GM19023 (cell line): ENCODE measurements at regions not wholly inside any gene's neighbourhood (a gene's known extent, or its start where the extent isn't known, plus 50 kb on each side); places are given as distances from the start of the nearest gene placed in this dataset.
A peak's percentile ranks its signal among the peaks of the same experiment; 100 is the strongest.

ENCODE experiments used
- ATAC-seq: cut with Tn5 transposase; IDR thresholded peaks from one replicate; pipeline ENCODE4 v1.9.1; 2021; ENCODE audit warnings: mild to moderate bottlenecking, moderate library complexity; ENCODE audit not compliant: unreplicated experiment

DNA sequence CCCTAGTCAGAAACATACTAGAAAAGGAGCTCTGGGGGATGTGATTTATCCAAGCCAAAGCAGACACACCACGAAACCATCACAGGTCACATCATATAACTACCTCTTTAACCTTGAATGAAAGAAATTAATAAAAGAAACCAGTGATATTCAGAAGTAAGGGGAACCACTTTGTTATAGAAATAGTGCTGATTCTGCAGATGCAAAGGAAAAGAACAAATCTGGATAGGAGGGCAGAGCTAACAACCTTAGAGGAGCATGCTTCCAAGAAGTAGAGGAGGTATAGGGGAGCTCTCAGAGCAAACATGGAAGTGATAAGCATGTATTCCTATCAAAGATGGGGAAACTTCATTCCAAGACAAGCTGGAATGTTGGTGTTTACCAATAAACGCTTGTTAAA lies 117.0 kb upstream of the MDM1 start:
- no peak for ATAC-seq

DNA sequence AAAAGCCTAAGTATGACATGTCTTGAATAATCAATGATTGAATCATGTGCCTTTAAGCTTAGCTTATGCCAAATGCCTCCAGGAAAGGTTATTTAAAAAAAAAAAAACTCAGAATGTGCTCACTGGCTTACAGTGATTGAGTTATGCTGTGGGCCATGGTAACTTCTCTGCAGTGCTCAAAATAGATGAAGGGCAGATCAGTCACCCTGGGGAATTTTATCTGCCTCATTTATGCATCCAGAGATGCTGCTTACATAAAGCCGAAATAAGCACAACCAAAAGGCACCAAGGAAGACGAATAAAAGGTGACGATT lies 118.7 kb upstream of the MDM1 start:
- ATAC-seq: no peak

DNA sequence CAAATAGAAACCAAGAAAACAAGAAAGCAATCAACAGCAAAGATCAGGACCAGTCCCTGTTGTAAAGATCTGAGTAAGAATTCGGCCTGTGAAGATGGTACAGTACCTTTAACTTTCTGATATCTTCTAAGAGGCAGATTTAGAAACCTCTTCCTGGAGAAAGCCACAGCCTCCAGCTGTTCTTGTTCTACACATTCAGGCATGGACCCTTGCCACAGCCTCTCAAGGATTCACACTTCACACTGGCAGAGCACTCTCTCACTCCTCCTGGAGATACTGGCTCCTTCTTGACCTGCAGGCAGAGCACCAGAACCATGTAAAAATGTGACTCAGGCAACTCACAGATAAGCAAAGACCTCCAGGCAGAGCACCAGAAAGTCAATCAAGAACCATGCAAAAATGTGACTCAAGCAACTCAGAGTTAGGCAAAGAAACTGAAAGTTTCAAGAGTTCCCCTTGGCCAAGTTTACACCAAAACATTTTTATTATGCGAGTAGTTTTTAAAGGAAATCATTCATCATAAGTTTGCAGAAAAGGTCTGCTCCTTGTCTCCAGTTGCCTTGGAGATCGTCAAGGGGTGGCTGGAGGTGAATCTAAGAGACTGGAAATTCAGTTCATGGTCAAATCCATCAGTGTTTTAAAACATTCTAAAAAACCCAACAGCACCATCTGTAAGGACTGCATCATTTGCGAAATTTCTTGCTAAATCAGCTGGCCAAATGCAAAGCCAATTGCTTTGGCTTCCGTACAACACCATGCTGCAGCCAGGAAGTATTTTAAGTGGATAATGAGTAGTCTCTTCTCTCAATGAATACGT lies 119.3 kb upstream of the MDM1 start:
- ATAC-seq: peak; percentile 63

DNA sequence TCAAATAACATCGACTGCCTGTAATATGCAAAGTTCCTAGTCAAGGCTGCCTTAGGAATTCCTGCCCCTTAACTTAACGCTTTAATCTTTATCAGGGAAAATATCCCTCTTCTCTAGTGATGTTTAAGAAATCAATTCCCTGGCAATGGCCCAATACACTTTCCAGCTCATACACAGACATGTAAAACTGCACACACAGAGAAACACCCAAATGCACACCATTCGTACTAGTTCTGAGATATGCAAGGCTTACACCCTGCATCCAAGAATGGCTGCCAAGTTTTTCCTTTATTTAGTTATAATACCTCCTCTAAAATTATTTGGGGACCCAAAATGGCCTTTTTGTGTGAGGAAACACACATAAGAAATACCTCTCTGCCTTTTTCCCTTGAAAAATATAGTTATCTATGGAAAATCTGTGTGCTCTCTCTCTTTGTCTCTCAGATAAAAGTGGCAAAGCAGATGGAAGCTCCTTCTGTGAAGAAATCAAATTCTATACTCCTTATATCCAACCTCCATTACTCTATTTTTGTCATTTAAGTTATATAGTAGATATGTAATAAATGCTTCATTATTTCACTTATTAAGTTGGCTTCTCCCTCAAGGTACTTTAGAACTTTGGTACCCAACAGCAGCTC lies 120.0 kb upstream of the MDM1 start:
- ATAC-seq: no peak

DNA sequence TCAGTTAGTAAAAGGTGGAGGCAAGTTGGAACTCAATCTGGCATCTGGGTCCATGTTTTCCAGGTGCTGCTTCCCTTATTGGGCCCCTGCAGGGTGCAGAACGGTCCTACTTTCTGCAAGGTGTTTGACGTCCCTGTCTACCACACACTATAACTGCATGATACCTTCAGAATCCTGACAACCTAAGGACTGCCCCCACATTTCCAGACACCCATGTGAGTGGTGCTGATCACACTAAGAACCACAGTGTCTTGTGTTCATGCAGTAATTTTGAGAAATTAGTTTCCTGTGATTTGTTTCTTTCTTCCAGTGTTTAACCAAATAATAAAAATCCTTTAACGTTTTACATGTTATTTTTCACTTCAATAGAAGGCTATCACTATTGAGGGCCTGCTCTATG lies 121.1 kb upstream of the MDM1 start:
- ATAC-seq: no peak

DNA sequence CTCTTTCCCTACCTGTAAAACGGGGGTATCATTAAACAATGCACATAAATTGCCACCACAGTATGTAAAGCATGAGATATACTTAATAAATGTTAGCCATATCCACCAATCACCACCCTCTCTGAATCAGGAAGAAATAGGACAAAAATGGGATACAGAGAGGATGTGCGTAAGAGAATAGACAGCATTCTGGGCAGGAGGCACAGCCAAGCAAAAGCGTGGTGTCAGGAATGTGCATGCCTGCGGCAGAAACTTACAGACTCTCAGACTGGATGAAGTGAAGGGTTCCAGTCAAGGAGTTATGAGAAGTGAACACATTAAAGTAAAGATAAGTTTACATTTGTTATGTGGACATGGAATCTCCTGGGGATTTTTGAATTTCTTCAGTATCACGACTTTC lies 121.7 kb upstream of the MDM1 start:
- ATAC-seq: no peak

DNA sequence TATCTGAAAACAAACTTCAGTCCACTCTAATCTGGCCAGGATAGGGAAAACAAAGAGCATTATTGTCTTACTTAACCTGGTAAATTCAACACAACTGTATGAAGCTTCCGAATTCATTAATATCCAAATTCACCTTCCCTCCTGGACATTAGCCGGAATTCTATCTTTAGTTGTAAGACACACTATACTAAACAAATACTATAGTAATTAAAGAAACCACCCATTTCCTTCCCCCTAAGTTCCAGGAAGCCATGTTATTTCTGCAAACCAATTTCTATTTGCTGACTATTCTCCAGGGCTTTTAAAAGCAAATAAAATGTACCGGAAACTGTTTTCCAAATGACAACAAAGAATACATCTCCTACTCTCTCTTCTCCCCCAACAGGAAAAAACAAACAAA lies 122.7 kb upstream of the MDM1 start:
- ATAC-seq: no peak

DNA sequence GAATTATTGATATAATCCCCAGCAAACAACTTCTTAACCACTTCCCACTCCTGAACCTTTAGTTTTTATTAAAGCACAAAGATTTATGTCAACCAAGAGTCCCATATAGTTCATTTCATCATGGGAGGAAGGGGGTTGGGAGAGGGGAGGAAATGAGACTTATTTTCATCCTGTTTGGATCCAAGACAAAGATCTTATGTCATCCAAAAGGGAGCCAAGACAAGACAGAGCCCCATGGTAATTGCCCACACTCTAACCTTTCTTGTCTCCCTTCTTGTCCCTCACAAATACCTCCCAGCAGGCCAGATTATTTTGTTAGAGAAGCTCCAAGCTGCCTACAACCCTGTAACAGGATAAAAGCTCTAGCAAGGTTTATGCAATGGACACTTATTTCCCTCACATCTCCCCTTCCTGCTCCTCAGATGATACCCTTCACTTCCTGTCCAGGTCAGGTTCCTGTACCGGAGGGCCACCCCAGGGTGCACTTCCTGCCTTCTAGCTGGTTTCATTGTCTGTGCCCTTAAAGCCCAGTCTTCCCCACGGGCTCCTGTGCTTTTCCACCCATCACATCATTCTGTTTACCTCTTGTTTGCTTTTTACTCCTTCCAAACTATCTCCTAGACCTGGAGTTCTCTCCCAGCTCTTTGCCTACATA lies 123.7 kb upstream of the MDM1 start:
- ATAC-seq: no peak

DNA sequence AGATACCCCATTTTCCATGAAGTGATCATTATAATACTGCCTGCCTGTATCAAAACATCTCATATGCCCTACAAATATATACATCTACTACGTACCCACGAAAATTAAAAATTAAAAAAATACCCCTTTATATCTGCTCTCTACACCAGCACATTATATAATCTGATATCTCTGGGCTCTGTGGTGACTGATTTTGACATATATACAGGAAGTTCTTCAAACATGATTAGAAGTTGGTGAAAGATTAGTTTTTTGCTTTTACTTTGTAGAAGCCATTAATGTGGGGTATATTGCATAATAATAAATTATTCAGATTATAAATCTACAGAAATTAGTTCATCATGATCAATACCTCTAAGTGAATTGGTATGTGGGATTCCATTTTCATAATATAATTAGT lies 126.7 kb upstream of the MDM1 start:
- ATAC-seq: no peak

DNA sequence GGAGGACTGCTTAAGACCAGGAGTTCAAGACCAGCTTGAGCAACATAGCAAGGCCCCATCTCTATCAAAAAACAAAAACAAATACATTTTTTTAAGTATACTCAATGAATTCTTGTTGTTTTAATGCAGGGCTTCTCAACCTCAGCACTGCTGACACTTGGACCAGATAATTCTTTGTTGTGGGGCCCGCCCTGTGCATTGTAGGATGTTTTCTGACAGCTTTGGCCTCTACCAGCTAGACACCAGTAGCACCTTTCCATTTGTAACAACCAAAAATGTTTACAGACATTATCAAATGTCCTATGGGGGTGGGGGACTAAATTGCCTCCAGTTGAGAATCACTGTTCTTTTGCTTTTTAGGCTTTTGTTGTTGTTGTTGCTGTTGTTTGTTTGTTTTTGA lies 128.1 kb upstream of the MDM1 start:
- ATAC-seq: no peak

DNA sequence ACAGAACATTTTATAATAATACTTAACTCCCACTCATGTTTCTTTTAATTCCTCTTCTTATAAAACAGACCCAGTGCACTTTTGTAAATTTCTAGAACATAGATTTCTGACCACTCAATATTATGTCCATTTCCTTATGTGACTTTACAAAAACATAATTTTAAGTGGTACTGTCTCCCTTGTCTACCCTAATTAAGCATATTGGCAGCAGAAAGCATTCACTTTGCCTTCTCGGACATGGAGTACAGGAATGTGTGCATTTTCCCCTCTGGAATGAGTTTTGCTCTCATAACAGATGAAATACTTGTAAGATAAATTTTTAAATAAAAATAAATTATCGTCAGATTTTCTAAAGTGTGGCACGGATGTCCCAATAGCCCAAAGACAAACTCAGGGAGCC lies 129.5 kb upstream of the MDM1 start:
- no peak for ATAC-seq

DNA sequence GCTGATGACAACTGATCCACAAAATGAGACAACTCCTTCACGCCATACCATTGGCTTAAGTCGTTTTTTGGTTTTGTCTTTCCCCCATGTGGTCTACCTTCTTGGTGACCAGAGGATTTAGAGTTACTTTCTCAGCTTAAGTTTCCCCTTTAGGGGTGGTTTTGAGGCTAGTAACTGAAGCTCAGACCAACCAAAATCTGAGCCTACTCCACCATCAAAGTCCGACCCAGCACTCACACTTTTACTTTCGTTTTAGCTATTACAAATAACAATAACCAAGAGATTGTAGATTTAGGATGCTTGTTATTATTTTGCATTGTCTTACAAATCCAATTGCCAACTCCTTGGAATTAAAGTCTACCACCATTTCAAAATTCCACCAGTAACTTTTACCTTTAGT lies 130.6 kb upstream of the MDM1 start:
- no peak for ATAC-seq

DNA sequence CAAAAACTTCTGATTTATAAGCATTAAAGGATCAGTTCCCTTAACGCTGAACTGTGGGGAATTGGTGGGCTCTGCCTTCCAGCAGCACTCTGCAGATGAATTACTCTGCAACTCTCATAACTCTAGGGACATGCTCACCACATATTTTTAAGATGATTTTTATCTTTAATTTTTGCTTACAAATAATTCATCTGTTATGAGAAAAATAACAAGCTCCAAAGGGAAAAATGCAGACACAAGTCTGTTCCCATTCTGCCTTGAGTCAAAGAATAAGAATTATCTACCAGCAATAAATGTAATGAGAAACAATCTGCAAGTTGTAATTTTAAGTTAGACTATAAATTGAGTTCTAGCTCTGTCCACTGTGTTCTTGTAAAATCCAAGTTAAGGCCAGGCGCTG lies 133.1 kb upstream of the MDM1 start:
- no peak for ATAC-seq

DNA sequence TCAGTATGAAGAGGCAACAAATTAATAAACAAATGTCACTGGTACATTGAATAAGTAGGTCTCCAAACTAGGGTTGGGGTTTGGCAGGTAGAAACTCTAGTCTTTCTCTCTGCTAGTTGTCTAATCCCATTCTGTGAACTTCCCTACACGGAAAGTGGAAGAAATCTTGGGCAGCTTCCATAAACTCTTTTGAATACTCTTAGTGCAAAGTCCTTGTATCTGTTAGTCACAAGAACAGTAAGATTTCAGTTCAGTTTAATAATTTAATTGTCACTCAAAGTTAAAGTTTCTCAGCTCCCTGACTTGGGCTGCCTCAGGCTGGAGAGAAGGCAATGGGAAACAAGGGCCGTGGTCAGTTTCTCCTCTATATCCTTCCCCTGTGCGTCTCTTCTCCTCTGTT lies 135.4 kb upstream of the MDM1 start:
- no peak for ATAC-seq

DNA sequence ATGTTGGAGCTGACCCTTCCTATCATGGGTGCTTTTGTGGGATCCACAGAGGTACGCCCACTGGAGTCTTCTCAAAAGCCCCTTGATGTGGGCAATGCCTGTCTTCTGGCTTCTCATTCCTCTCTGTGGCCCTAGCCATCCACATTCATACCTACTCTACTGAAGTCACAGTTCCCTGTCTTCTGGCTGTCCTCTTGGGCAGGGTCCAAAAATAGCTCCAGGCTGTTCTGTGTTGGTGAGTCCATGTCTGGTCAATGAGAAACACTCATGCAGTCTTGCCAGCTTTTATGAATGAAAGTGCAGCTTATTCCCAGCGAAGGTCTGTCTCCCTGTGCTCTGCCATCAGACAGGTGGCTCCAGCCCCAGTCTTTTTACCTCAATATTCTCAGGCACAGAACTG lies 135.9 kb upstream of the MDM1 start:
- ATAC-seq: no peak

DNA sequence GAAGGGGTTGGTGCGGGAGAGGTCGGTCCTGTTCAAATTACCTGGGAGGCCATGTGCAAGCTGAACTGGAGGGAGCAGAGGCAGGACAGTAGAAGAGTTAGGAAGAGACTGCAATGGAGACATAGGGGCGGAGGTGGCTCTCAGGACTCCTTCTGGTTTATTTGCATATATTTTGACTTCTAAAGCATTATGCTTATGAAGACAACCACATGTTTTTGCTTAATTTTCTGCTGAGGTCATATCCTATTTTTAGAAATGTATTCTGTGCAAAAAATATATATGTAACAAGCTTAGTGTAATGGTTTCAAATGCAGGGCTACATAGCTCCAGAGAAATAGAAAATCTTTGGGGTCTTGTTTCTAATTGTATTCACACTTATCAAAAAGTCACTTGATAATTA lies 137.0 kb upstream of the MDM1 start:
- no peak for ATAC-seq

DNA sequence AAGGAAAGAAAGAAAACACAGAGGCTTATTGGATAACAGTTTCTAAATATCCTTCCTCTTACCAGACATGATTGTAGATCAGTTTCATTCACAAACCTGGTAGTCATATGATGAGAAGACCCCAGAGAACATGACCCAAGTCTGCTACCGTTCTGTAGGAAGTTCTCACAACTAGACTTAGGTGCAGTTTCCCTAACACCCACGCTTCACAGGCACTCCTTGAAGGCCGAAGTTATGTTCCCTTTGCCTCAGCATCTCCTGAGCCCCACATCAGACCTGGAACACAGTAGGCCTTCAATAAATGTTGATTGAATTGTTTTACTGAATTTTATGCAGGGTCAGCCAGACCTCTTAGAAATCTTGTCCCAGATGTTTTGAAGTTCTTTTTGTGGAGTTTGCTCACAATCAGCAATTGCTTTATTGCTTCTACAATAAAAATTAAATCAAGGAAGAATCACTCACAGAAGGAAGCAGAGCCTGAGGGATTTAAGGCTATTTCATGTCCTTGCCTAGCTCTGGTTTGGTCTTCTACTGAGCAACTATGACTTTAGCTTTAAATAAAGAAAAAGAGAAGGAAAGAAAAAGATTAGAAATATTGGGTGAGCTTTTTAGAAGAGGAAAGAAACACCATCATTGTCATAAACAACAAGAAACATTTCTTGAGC lies 138.6 kb upstream of the MDM1 start:
- ATAC-seq: no peak

DNA sequence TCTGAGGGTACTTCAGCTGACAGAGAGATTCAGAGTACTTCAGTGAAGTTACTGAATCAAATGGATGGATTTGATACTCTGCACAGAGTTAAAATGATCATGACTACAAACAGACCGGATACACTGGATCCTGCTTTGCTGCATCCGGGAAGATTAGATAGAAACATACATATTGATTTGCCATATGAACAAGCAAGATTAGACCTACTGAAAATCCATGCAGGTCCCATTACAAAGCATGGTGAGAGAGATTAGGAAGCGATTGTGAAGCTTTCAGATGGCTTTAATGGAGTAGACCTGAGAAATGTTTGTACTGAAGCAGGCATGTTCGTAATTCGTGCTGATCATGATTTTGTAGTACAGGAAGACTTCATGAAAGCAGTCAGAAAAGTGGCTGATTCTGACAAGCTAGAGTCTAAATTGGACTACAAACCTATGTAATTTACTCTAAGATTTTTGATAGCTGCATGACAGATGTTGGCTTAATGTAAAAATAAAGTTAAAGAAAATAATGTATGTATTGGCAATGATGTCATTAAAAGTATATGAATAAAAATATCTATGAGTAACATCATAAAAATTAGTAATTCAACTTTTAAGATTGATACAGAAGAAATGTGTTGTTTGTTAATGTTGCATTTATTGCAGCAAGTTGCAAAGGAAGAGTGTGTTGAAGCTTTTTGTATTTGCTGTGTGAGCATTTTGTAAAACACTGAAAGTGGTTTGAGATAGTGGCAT lies 136.1 kb upstream of the RAP1B start:
- no peak for ATAC-seq

DNA sequence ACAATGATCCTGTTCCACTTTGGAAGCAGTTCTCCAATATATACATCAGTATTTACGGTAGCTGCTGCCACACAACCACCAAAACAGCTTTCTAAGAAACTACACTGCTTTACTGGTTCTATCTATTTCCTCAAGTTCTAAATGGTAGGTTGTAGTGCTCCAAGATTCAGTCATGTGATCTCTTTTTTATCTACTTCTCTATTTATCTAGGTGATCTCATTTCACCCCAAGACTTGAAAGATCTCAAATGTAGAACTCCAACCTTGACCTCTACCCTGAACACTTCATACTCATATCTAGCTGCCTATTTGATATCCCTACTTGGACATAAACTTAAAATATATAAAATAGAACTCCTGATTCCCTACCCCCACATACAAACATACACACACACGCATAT lies 133.9 kb upstream of the RAP1B start:
- no peak for ATAC-seq

DNA sequence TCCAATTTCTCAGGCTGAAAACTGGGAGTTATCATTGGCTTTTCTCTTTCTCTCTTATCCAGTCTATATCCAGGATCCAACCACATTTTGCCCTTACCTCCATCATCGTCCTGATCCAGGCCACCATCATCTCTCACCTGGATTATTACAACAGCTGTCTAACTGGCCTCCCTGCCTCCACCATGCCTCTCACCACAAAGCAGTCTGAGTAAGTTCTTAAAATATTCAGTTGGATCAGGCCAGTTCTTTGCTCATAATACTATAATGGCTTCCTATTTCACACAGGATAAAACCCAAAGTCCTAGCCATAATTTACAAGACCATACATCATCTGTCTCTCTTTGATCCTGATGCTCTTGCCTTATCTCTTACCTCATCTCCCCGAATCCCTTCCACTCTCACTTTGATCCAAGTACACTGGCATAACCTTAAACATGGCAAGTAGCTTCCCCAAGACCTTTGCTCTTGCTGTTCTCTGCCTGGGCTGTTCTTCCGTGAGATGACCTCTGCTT lies 133.4 kb upstream of the RAP1B start:
- no peak for ATAC-seq

DNA sequence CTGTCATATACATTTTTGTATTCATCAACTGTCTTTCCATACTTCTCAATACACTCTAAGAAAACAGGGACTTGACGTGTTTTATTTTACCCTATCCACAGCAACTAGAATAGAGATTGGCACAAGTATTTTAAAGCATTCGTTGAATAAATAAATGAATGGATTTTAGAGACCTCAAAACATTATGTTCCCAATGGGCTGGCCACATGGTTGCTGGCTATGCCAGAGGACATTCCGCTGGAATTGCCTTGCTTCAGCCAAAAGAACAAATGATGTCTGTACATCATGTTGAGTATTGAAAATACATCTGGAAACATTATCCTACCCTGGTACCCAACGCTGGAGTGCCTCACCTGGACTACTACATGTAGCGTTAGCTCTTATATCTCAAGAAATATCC lies 132.8 kb upstream of the RAP1B start:
- no peak for ATAC-seq
